Right cardiac atrium (tissue), 5 donors: ENCODE measurements at regions not wholly inside any gene's neighbourhood (a gene's known extent, or its start where the extent isn't known, plus 50 kb on each side); places are given as distances from the start of the nearest gene placed in this dataset.
"Not testable (repeated sequence)": the region's sequence is repeated elsewhere in the genome, so short reads cannot be mapped to it uniquely, and the experiment has no call there.

Experiments used
- ATAC-seq, 2 donors: fragments of 200-7000 bp; cut with Tn5 transposase; one replicate each; pipeline versions ENCODE4 v1.8.0 to v1.9.1; 2020; ENCODE audit warnings: moderate library complexity in 2 of 2, mild to moderate bottlenecking in 1 of 2
- DNase-seq, 3 donors: peaks; one replicate each; pipeline ENCODE4 v3.0.0-alpha.2; 2020
- H3K27ac ChIP-seq: one replicate; pipeline ENCODE4 v1.5.1; 2013; ENCODE audit warnings: mild to moderate bottlenecking, low read length, control low read depth, moderate library complexity
- H3K27me3 ChIP-seq: one replicate; pipeline ENCODE4 v1.6.1; 2013; ENCODE audit not compliant: control insufficient read depth, insufficient read depth
- H3K4me1 ChIP-seq: one replicate; pipeline ENCODE4 v1.6.1; 2013; ENCODE audit warnings: low read length; ENCODE audit not compliant: control insufficient read depth, insufficient read depth
- H3K4me3 ChIP-seq: one replicate; pipeline ENCODE4 v1.5.1; 2013; ENCODE audit warnings: low read length, control low read depth
- H3K9me3 ChIP-seq: one replicate; pipeline ENCODE4 v1.6.1; 2013; ENCODE audit warnings: low read length; ENCODE audit not compliant: control insufficient read depth
- WGBS: extraction: QIAGEN DNeasy Blood & Tissue Kit; methylation state at CpG from one replicate; pipeline ENCODE4 v1.1.7; 2013; 5-methylcytosine and 5-hydroxymethylcytosine counted together
- intact Hi-C, 4 donors: fragments of 100-400 bp; cut with DNase I; formaldehyde crosslinking; loops; one replicate each; pipeline versions ENCODE4 v1.11.0 to v1.14.0; 2022 to 2023
- donor health status: healthy with polysubstance abuse.
- donor health status: DM: no; HTN: yes; CAD: no.
- donor health status: DM: no; HTN: no; CAD: no.
- donor health status: DM: no; HTN: yes; CAD: no; lungs with severe emphysema.
- donor health status: DM: yes; HTN: yes; CAD: no.

- intact Hi-C loops = no loop called here
- DNase-seq (no peak), ATAC-seq (no peak)
- Histone ChIP-seq H3K4me1 (no peaks in the 10 kb centered on the region), H3K27ac (no peak overlapping the region), H3K27me3 (no peaks in the 10 kb centered on the region), H3K9me3 (no peaks in the 10 kb centered on the region), H3K4me3 (no peak overlapping the region)
- WGBS = 68% methylated on average over 1 of the region's 1 CpG
Observed at GRCh38 chr2:130289780-130290179, 52.9 kb upstream of the IMP4 start.

- 78% methylated on average over 56 of the region's 56 CpGs for WGBS
- H3K27ac ChIP-seq = no peak overlapping the region
- H3K9me3 ChIP-seq = no peaks in the 10 kb centered on the region
- H3K4me1 ChIP-seq = no peaks in the 10 kb centered on the region
- DNase-seq (no peak), ATAC-seq (no peak)
- no peak overlapping the region for H3K4me3 ChIP-seq
- intact Hi-C loops = no loop called here
- H3K27me3 ChIP-seq = no peaks in the 10 kb centered on the region
Observed at GRCh38 chr2:130288467-130289403, 54.0 kb upstream of the IMP4 start.

GRCh38 chr2:130287656-130288026 is 55.1 kb upstream of the IMP4 start:
- no peak for ATAC-seq
- Histone ChIP-seq H3K4me1 (no peaks in the 10 kb centered on the region), H3K27me3 (no peaks in the 10 kb centered on the region), H3K9me3 (no peaks in the 10 kb centered on the region), H3K27ac (no peak overlapping the region), H3K4me3 (no peak overlapping the region)
- no peak for DNase-seq
- intact Hi-C loops = no loop called here
- 70% methylated on average over 14 of the region's 14 CpGs for WGBS

- H3K27me3 ChIP-seq = no peaks in the 10 kb centered on the region
- H3K9me3 ChIP-seq = no peaks in the 10 kb centered on the region
- intact Hi-C loops = no loop called here
- H3K4me1 ChIP-seq = no peaks in the 10 kb centered on the region
- H3K27ac ChIP-seq = no peak overlapping the region
- ATAC-seq = peak in 1 of 2 donors; percentile 10
- DNase-seq = no peak
- WGBS = 90% methylated on average over 35 of the region's 35 CpGs
- no peak overlapping the region for H3K4me3 ChIP-seq
Observed at GRCh38 chr2:130286983-130287655, 55.6 kb upstream of the IMP4 start.

- intact Hi-C loops, H3K4me1 ChIP-seq, H3K4me3 ChIP-seq, DNase-seq, H3K9me3 ChIP-seq, ATAC-seq, H3K27ac ChIP-seq, H3K27me3 ChIP-seq: not testable (repeated sequence)
- 80% methylated on average over 6 of the region's 7 CpGs for WGBS
Observed at GRCh38 chr2:130283341-130283869, 59.3 kb upstream of the IMP4 start.

GRCh38 chr2:130279551-130279950 is 63.1 kb upstream of the IMP4 start:
- H3K4me1 ChIP-seq, intact Hi-C loops, H3K27ac ChIP-seq, ATAC-seq, H3K9me3 ChIP-seq, DNase-seq, H3K4me3 ChIP-seq, H3K27me3 ChIP-seq: not testable (repeated sequence)
- WGBS = 80% methylated on average over 8 of the region's 8 CpGs

- H3K4me3 ChIP-seq, intact Hi-C loops, H3K27me3 ChIP-seq, DNase-seq, ATAC-seq, H3K27ac ChIP-seq, H3K4me1 ChIP-seq, H3K9me3 ChIP-seq: not testable (repeated sequence)
- WGBS = 74% methylated on average over 8 of the region's 9 CpGs
Observed at GRCh38 chr2:130268333-130268732, 70.1 kb upstream of the TUBA3E start.

- H3K4me1 ChIP-seq, H3K27ac ChIP-seq, H3K27me3 ChIP-seq, H3K4me3 ChIP-seq, ATAC-seq, H3K9me3 ChIP-seq, DNase-seq, intact Hi-C loops: not testable (repeated sequence)
- 71% methylated on average over 4 of the region's 4 CpGs for WGBS
Observed at GRCh38 chr2:130267572-130267971, 69.3 kb upstream of the TUBA3E start.

GRCh38 chr2:130266836-130267235 is 68.6 kb upstream of the TUBA3E start:
- ATAC-seq, H3K9me3 ChIP-seq, intact Hi-C loops, H3K27me3 ChIP-seq, H3K4me1 ChIP-seq, H3K27ac ChIP-seq, H3K4me3 ChIP-seq, DNase-seq: not testable (repeated sequence)
- WGBS = 92% methylated on average over 7 of the region's 7 CpGs

GRCh38 chr2:130265570-130266247 is 67.5 kb upstream of the TUBA3E start:
- ATAC-seq = peak in 1 of 2 donors; percentile 34
- intact Hi-C loops = not testable (repeated sequence)

GRCh38 chr2:130264901-130265320 is 66.7 kb upstream of the TUBA3E start:
- WGBS = 90% methylated on average over 9 of the region's 9 CpGs
- intact Hi-C loops, H3K4me3 ChIP-seq, H3K27me3 ChIP-seq, DNase-seq, H3K4me1 ChIP-seq, ATAC-seq, H3K9me3 ChIP-seq, H3K27ac ChIP-seq: not testable (repeated sequence)

More at GRCh38 chr2:130265570-130266247, 67.5 kb upstream of the TUBA3E start:
- 78% methylated on average over 11 of the region's 12 CpGs for WGBS
- DNase-seq, H3K4me1 ChIP-seq, H3K27ac ChIP-seq, H3K9me3 ChIP-seq, H3K27me3 ChIP-seq, H3K4me3 ChIP-seq: not testable (repeated sequence)
